SH-SY5Y (cell line): ENCODE measurements at regions not wholly inside any gene's neighbourhood (a gene's known extent, or its start where the extent isn't known, plus 50 kb on each side); places are given as distances from the start of the nearest gene placed in this dataset.

Source experiments
- GATA2 ChIP-seq: IDR thresholded peaks from 2 replicates; pipeline ENCODE4 v1.6.1; 2011; ENCODE audit warnings: mild to moderate bottlenecking, low read depth, low read length
- GATA3 ChIP-seq: IDR thresholded peaks from 2 replicates; pipeline ENCODE4 v1.6.1; 2011; ENCODE audit warnings: low read depth, mild to moderate bottlenecking, low read length, moderate library complexity

DNA sequence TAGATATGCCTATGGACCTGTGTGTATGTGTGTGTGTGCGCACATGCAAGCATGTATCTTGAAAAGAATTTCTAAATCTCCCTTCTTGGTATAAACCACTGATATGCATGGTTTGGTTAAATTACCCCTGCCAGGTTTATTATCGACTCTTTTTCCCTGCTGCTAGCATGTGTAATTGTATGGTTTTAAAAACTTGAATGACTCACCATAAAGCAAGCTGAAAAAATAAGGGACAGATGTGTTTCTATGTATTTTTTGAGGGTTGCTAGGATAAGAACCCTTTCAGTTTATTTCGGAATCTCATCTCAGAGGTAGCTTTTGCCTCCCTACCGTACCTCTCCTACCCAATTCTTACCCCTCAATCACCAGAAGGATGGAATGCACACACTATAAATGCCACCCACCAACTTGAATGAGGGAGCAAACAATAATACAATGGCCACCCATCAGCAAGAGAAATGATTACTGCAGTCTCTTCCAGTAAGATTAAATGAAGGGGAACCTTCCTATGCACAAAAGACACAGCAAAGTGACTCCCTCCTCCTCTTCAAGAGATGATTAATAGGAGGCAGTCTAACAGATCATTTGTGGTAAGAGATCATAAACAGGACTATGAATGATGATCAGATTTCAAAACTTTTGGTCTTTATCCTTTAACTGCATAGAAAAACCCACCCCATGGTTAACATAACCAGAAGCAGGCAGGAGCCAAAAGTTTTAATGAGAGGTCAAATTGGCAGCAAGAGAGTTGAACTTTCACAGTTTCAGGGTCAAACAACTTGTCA, 357.2 kb downstream of the SATB2 start:
- TF ChIP-seq GATA3 (no peak), GATA2 (no peak)
